ENCODE measurements at regions not wholly inside any gene's neighbourhood (a gene's known extent, or its start where the extent isn't known, plus 50 kb on each side); places are given as distances from the start of the nearest gene placed in this dataset.

DNA sequence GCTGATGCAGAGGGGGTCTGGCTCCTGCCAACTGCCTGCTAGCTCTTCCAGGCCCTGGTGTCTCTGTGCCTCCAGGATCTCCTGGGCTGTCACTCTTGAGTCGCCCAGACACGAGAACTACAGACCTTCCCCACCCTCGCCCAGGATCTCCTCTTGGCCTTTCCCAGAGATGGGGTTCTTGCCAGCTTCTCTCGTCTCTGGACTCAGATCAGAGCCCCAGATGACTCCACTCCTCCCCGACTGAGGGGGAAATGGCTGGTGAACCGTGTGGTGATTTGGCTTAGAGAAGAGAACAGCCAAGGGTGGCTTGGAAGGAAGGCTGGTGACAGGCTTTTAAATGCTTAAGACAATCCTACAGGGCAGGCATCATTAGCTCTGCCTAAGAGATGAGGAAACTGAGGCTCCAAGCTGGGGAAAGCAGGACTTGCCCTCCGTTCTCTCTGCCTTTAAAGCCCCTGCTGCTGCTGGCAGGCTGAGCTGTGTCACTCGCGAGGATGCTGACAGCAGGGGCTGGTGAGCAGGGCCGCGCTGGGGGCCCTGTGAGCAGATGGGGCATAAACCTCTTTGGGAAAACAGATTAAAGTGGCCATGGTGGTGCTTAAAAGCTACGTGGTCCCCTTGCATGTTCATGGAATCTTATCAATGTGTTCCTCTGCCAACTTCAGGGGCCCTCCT is 90.3 kb upstream of the THY1 start:
- TF ChIP-seq GATA3 (IDR thresholded peaks at IDR 0.05; ENCODE audit: low read depth, low read length) (no peak), GATA2 (IDR thresholded peaks at IDR 0.05; ENCODE audit: low read depth, low read length) (no peak)
